ENCODE measurements at regions not wholly inside any gene's neighbourhood (a gene's known extent, or its start where the extent isn't known, plus 50 kb on each side); places are given as distances from the start of the nearest gene placed in this dataset.

DNA sequence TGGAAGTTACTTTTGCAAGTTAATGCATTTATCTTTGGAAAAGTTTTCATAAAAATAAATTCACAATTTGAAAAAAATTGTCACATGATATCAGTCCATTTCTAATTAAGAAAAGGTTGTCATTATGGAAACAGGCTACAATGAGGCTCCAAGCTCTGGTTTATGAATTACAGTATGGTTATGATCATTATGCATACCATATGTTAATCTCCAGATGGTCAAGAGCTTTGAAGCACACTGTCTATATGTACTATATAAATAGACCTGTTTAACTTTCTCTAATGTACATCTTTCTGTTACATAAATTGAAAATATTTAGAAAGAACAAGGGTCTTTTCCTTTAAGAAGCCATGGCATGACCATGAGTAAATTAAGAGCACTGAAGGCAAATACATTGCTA, 2338.8 kb downstream of the PCDH7 start:
- no peak for TF ChIP-seq YY1 (IDR thresholded peaks at IDR 0.05; ENCODE audit: insufficient read depth, insufficient read length)
- TF ChIP-seq ZNF274 (IDR thresholded peaks at IDR 0.05; ENCODE audit: low read depth, low read length) = no peak

Data from NT2/D1 (cell line).